HUES6 (cell line): ENCODE measurements at regions not wholly inside any gene's neighbourhood (a gene's known extent, or its start where the extent isn't known, plus 50 kb on each side); places are given as distances from the start of the nearest gene placed in this dataset.
A peak's percentile ranks its signal among the peaks of the same experiment; 100 is the strongest.

Experiments used
- H3K27ac ChIP-seq: 2 replicates; pipeline ENCODE4 v1.7.0; 2013; ENCODE audit warnings: low read depth, mild to moderate bottlenecking, low read length, inconsistent platforms
- H3K27me3 ChIP-seq: 2 replicates; pipeline ENCODE4 v1.6.1; 2013; ENCODE audit warnings: low read length; ENCODE audit not compliant: control insufficient read depth, insufficient read depth
- H3K36me3 ChIP-seq: 2 replicates; pipeline ENCODE4 v1.6.1; 2013; ENCODE audit warnings: low read length; ENCODE audit not compliant: control insufficient read depth, insufficient read depth
- H3K4me1 ChIP-seq: 2 replicates; pipeline ENCODE4 v1.6.1; 2013; ENCODE audit warnings: low read length; ENCODE audit not compliant: control insufficient read depth, insufficient read depth
- H3K4me3 ChIP-seq: 2 replicates; pipeline ENCODE4 v1.5.1; 2013; ENCODE audit warnings: low read depth, low read length
- H3K9ac ChIP-seq: one replicate; pipeline ENCODE4 v1.6.1; 2013; ENCODE audit warnings: mild to moderate bottlenecking, low read length
- H3K9me3 ChIP-seq: 2 replicates; pipeline ENCODE4 v1.6.1; 2013; ENCODE audit warnings: low read depth, low read length; ENCODE audit not compliant: control insufficient read depth, insufficient read depth

DNA sequence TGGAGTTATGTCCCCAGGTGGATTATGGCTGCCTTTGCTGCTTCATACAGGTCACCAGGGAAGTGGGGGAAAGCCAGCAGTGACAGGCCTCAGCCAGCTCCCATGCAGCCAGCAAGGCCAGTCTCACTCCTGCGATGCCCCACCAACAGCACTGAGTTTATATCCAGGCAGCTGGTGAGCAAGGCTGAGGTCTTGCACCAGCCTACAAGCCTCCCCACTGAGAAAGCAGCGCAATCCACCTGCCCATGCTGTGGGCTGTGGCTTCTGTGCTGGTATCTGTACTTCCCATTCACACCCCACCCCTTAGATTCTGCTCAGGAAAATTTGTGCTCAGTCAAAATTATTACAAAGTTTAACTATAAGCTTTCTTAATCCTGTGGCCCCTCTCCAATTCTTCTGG is 153.5 kb downstream of the HHIP start:
- Histone ChIP-seq H3K27me3 (no peaks in the 10 kb centered on the region), H3K4me1 (no peaks in the 10 kb centered on the region; the same call in 1 of the 2 replicates), H3K9ac (no peak overlapping the region), H3K9me3 (no peaks in the 10 kb centered on the region; the same call in 1 of the 2 replicates), H3K4me3 (no peak overlapping the region), H3K27ac (no peak overlapping the region), H3K36me3 (no peaks in the 10 kb centered on the region)

DNA sequence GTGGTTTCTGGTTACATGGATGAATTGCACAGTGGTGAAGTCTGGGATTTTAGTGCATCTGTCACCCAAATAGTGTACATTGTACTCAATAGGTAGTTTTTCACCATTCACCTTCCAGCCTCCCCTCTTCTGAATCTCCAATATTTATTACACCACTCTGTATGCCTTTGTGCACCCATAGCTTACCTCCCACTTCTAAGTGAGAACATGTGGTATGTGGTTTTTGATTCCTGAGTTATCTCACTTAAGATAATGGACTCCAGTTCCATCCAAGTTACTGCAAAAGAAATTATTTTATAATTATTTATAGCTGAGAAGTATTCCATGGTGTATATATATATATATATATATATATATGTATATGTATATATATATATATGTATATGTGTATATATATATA is 155.8 kb downstream of the HHIP start:
- H3K27me3 ChIP-seq: no peaks in the 10 kb centered on the region
- no peak overlapping the region for H3K27ac ChIP-seq
- H3K9me3 ChIP-seq: peaks cover 3% of the 10 kb centered on the region; the same call in 1 of the 2 replicates
- no peak overlapping the region for H3K9ac ChIP-seq
- H3K36me3 ChIP-seq: no peaks in the 10 kb centered on the region
- no peaks in the 10 kb centered on the region; the same call in 1 of the 2 replicates for H3K4me1 ChIP-seq
- H3K4me3 ChIP-seq: no peak overlapping the region

GRCh38 chr4:144808034-144808433 is 162.1 kb downstream of the HHIP start:
- Histone ChIP-seq H3K4me3 (no peak overlapping the region), H3K36me3 (no peaks in the 10 kb centered on the region), H3K27me3 (no peaks in the 10 kb centered on the region), H3K9me3 (peaks cover 19% of the 10 kb centered on the region), H3K9ac (no peak overlapping the region), H3K27ac (no peak overlapping the region), H3K4me1 (peaks cover 9% of the 10 kb centered on the region)

DNA sequence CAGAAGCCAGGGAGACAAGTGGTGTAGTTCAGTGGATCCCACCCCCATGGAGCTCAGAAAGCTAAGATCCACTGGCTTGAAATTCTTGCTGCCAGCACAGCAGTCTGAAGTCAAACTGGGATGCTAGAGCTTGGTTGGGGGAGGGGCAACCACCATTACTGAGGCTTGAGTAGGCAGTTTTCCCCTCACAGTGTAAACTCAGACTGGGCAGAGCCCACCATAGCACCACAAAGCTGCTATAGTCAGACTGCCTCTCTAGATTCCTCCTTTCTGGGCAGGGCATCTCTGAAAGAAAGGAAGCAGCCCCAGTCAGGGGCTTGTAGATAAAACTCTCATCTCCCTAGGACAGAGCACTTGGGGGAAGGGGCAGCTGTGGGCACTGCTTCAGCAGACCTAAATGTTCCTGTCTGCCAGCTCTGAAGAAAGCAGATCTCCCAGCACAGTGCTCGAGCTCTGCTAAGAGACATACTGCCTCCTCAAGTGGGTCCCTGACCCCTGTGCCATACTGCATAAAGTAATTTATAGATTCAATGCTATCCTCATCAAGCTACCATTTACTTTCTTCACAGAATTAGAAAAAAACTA is 163.2 kb downstream of the HHIP start:
- Histone ChIP-seq H3K9ac (peak overlapping the region; percentile 75), H3K4me3 (peak overlapping the region; percentile 55), H3K27me3 (no peaks in the 10 kb centered on the region), H3K4me1 (peaks cover 9% of the 10 kb centered on the region), H3K36me3 (no peaks in the 10 kb centered on the region), H3K9me3 (peaks cover 19% of the 10 kb centered on the region), H3K27ac (peak overlapping the region; percentile 66; the same call in 1 of the 2 replicates)

DNA sequence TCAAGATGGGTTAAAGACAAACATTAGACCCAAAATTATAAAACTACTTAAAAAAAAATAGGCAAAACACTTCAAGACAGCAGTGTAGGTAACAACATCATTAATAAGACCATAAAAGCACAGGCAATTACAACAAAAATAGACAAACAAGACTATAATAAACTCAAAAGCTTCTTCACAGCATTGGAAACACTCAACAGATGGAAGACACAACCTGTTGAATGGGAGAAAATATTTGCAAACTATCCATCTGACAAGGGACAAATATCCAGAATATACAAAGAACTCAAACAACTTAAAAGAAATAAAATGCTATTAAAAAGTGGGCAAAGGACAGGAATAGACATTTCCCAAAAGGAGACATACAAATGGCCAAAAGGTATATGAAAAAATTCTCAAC is 170.7 kb downstream of the HHIP start:
- Histone ChIP-seq H3K4me3 (no peak overlapping the region), H3K4me1 (no peaks in the 10 kb centered on the region), H3K9me3 (peaks cover 3% of the 10 kb centered on the region; the same call in 1 of the 2 replicates), H3K27me3 (no peaks in the 10 kb centered on the region), H3K36me3 (no peaks in the 10 kb centered on the region), H3K9ac (no peak overlapping the region), H3K27ac (no peak overlapping the region)

DNA sequence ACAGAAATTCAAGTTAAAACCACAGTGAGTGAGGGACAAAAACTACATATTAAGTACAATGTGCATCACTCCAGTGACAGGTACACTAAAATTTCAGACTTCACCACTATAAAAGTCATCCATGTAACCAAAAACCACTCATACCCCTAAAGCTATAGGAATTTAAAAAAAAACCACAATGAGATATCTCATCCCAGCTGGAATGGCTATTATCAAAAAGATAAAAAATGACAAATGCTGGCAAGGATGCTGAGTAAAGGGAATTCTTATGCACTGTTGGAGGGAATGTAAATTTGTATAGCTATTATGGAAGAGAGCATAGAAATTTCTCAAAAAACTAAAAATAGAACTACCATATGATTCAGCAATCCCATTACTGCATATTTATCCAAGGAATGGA is 171.1 kb downstream of the HHIP start:
- H3K4me3 ChIP-seq: no peak overlapping the region
- no peaks in the 10 kb centered on the region for H3K4me1 ChIP-seq
- no peak overlapping the region for H3K9ac ChIP-seq
- no peak overlapping the region for H3K27ac ChIP-seq
- peaks cover 3% of the 10 kb centered on the region; the same call in 1 of the 2 replicates for H3K9me3 ChIP-seq
- H3K27me3 ChIP-seq: no peaks in the 10 kb centered on the region
- H3K36me3 ChIP-seq: no peaks in the 10 kb centered on the region

- Histone ChIP-seq H3K27me3 (no peaks in the 10 kb centered on the region), H3K9me3 (no peaks in the 10 kb centered on the region), H3K27ac (no peak overlapping the region), H3K4me1 (no peaks in the 10 kb centered on the region), H3K36me3 (no peaks in the 10 kb centered on the region), H3K9ac (no peak overlapping the region), H3K4me3 (no peak overlapping the region)
These were observed 172.2 kb downstream of the HHIP start for GRCh38 chr4:144818136-144818535.

DNA sequence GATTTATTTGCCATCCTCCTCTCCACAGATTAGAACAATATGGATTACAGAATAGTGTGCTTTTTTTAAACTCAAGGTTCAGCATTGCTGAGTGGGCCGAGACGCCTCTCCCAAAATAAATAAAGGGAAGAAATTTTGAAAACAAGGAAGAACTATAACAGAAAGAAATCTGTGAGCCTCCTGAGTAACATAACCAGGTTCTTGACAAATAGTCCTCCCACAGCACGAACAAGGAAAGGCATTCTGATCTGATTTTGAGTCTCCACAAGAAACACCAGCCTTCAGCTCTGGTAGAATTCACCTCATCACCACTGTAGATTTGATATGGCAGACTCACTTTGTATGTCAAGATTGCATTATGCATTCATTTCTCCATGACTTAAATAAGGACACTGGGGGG is 173.6 kb downstream of the HHIP start:
- Histone ChIP-seq H3K9ac (no peak overlapping the region), H3K4me3 (no peak overlapping the region), H3K36me3 (no peaks in the 10 kb centered on the region), H3K9me3 (no peaks in the 10 kb centered on the region), H3K27ac (no peak overlapping the region), H3K27me3 (no peaks in the 10 kb centered on the region), H3K4me1 (no peaks in the 10 kb centered on the region)

DNA sequence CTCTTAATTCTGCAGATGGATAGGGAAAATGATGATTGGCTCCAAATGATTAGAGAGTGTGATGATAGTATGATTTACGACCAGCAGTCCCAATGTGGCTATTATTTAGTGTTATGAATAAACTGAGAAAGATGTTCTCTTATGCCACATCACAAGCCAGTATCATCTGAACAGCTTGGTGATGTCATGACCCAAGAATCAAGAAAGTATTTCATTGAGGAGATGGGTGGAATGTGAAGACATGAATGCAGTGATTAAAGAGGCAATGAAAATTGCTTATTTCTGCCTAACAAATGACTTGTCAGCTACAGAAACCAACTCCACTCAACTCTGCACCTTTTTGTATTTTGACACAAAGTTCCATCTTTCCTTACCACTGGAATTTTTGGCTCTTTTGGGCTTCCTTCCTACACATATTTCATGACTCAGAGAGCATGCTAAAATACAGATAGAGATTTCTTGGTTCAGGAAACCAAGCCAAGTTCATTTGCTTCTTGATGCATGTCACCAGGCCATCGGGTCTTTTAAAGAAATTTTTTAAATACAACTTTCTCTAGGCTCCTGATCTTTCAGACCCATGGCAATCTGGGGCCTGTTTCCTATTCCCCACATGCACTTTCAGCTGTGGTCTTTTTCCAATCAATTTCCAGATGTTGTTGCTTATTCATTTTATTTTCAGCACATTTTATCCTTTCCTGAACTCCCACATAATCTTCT is 174.2 kb downstream of the HHIP start:
- Histone ChIP-seq H3K4me1 (no peaks in the 10 kb centered on the region), H3K9me3 (no peaks in the 10 kb centered on the region), H3K36me3 (no peaks in the 10 kb centered on the region), H3K9ac (no peak overlapping the region), H3K4me3 (no peak overlapping the region), H3K27ac (no peak overlapping the region), H3K27me3 (no peaks in the 10 kb centered on the region)

GRCh38 chr4:144820728-144821085 is 174.8 kb downstream of the HHIP start:
- Histone ChIP-seq H3K27ac (no peak overlapping the region), H3K36me3 (no peaks in the 10 kb centered on the region), H3K9me3 (no peaks in the 10 kb centered on the region), H3K4me1 (no peaks in the 10 kb centered on the region), H3K9ac (no peak overlapping the region), H3K4me3 (no peak overlapping the region), H3K27me3 (no peaks in the 10 kb centered on the region)

GRCh38 chr4:144831971-144832370 is 186.0 kb downstream of the HHIP start:
- Histone ChIP-seq H3K27ac (no peak overlapping the region), H3K9me3 (no peaks in the 10 kb centered on the region), H3K9ac (no peak overlapping the region), H3K36me3 (no peaks in the 10 kb centered on the region), H3K27me3 (no peaks in the 10 kb centered on the region), H3K4me3 (no peak overlapping the region), H3K4me1 (no peaks in the 10 kb centered on the region)
